Endothelial cell (in vitro differentiated cells): ENCODE measurements at regions not wholly inside any gene's neighbourhood (a gene's known extent, or its start where the extent isn't known, plus 50 kb on each side); places are given as distances from the start of the nearest gene placed in this dataset.

ENCODE experiments used
- DNase-seq: peaks from one replicate; pipeline ENCODE4 v3.0.0; 2021; ENCODE audit warnings: low spot score
- H3K27ac Mint-ChIP-seq: one replicate; pipeline ENCODE4 v1.8.0; 2021; ENCODE audit warnings: mixed read lengths, inconsistent platforms; ENCODE audit not compliant: unreplicated experiment
- H3K27me3 Mint-ChIP-seq: one replicate; pipeline ENCODE4 v1.8.0; 2021; ENCODE audit warnings: mild to moderate bottlenecking, moderate library complexity, mixed read lengths, inconsistent platforms; ENCODE audit not compliant: unreplicated experiment
- H3K36me3 Mint-ChIP-seq: one replicate; pipeline ENCODE4 v1.8.0; 2021; ENCODE audit warnings: mild to moderate bottlenecking, low read depth, mixed read lengths, inconsistent platforms; ENCODE audit not compliant: unreplicated experiment
- H3K4me1 Mint-ChIP-seq: one replicate; pipeline ENCODE4 v1.8.0; 2021; ENCODE audit warnings: mild to moderate bottlenecking, mixed read lengths, inconsistent platforms; ENCODE audit not compliant: unreplicated experiment
- H3K4me3 Mint-ChIP-seq: one replicate; pipeline ENCODE4 v1.8.0; 2021; ENCODE audit warnings: mild to moderate bottlenecking, mixed read lengths, inconsistent platforms; ENCODE audit not compliant: unreplicated experiment
- H3K9me3 Mint-ChIP-seq: one replicate; pipeline ENCODE4 v1.8.0; 2021; ENCODE audit warnings: mixed read lengths, inconsistent platforms; ENCODE audit not compliant: unreplicated experiment
- TF ChIP-seq, protein P1 (sequence below): fragments of 200-600 bp; sonication (generic); IDR thresholded peaks from one replicate; pipeline ENCODE4 v1.5.0; 2021; ENCODE audit warnings: antibody characterized with exemption; ENCODE audit not compliant: unreplicated experiment

- no peak for DNase-seq
- TF ChIP-seq, protein P1, sequence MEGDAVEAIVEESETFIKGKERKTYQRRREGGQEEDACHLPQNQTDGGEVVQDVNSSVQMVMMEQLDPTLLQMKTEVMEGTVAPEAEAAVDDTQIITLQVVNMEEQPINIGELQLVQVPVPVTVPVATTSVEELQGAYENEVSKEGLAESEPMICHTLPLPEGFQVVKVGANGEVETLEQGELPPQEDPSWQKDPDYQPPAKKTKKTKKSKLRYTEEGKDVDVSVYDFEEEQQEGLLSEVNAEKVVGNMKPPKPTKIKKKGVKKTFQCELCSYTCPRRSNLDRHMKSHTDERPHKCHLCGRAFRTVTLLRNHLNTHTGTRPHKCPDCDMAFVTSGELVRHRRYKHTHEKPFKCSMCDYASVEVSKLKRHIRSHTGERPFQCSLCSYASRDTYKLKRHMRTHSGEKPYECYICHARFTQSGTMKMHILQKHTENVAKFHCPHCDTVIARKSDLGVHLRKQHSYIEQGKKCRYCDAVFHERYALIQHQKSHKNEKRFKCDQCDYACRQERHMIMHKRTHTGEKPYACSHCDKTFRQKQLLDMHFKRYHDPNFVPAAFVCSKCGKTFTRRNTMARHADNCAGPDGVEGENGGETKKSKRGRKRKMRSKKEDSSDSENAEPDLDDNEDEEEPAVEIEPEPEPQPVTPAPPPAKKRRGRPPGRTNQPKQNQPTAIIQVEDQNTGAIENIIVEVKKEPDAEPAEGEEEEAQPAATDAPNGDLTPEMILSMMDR, result no peak
- Mint-ChIP-seq H3K27me3 (no peaks in the 10 kb centered on the region), H3K36me3 (no peaks in the 10 kb centered on the region), H3K27ac (no peak overlapping the region), H3K4me3 (no peak overlapping the region), H3K9me3 (no peaks in the 10 kb centered on the region), H3K4me1 (peaks cover 23% of the 10 kb centered on the region)
Observed at GRCh38 chr11:25862159-25862558, 469.8 kb upstream of the ANO3 start.

DNA sequence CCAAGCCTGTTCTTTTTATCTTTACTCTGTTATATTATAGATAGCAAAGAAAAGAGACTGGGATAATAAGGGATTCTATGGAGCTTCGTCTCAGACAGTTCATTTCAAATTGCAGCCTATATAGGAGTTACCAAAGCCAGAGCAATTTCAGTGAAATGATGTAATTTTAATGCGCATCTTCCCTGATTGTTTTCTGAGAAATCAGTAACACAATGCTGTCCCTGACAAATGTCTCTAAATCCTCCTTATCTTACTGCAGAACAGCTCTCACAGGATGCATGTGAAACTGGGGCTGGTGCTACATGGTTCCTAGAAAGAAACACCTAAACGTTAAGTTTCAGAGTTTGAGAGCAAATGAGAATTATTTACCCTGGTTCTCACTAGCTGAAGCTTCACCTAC is 467.9 kb upstream of the ANO3 start:
- Mint-ChIP-seq H3K9me3 (no peaks in the 10 kb centered on the region), H3K4me1 (peaks cover 23% of the 10 kb centered on the region), H3K36me3 (no peaks in the 10 kb centered on the region), H3K27me3 (no peaks in the 10 kb centered on the region), H3K27ac (no peak overlapping the region), H3K4me3 (no peak overlapping the region)
- DNase-seq, result no peak
- TF ChIP-seq, protein P1, result no peak

GRCh38 chr11:25876456-25876965 is 455.4 kb upstream of the ANO3 start:
- Mint-ChIP-seq H3K36me3 (no peaks in the 10 kb centered on the region), H3K27me3 (no peaks in the 10 kb centered on the region), H3K4me1 (peaks cover 2% of the 10 kb centered on the region), H3K4me3 (no peak overlapping the region), H3K27ac (no peak overlapping the region), H3K9me3 (no peaks in the 10 kb centered on the region)
- DNase-seq, result no peak
- TF ChIP-seq, protein P1, result no peak

DNA sequence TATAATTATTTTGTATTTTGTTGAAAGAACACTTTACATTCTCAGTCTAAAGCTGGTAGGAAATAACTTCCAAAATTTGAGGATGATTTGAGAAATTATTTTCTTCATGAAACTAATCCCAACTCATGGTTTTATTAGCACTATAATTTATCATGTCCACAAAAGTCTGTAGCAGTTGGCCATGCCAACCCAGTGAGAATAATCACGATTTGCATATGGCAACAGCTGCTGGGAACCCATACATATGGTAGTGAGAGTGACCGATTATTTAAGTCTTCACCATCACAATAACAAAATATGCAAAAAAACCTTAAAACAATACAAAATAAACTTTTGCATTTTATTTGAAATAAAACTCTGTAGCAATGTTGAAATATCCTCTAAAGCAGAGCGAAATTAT is 445.9 kb upstream of the ANO3 start:
- no peak for DNase-seq
- no peaks in the 10 kb centered on the region for H3K9me3 Mint-ChIP-seq
- H3K36me3 Mint-ChIP-seq, result no peaks in the 10 kb centered on the region
- TF ChIP-seq, protein P1, result no peak
- no peak overlapping the region for H3K27ac Mint-ChIP-seq
- H3K4me3 Mint-ChIP-seq, result no peak overlapping the region
- H3K4me1 Mint-ChIP-seq, result peaks cover 6% of the 10 kb centered on the region
- H3K27me3 Mint-ChIP-seq, result no peaks in the 10 kb centered on the region

- no peaks in the 10 kb centered on the region for H3K9me3 Mint-ChIP-seq
- peak overlapping the region; percentile 1 for H3K27ac Mint-ChIP-seq
- H3K4me1 Mint-ChIP-seq, result peaks cover 6% of the 10 kb centered on the region
- no peak for DNase-seq
- H3K36me3 Mint-ChIP-seq, result no peaks in the 10 kb centered on the region
- H3K4me3 Mint-ChIP-seq, result no peak overlapping the region
- TF ChIP-seq, protein P1, result no peak
- H3K27me3 Mint-ChIP-seq, result no peaks in the 10 kb centered on the region
Observed at GRCh38 chr11:25890626-25891260, 441.2 kb upstream of the ANO3 start.
